Caki2 (cell line): ENCODE measurements at regions not wholly inside any gene's neighbourhood (a gene's known extent, or its start where the extent isn't known, plus 50 kb on each side); places are given as distances from the start of the nearest gene placed in this dataset.

Experiments
- DNase-seq: peaks from one replicate; pipeline ENCODE4 v3.0.0-alpha.2; 2015; ENCODE audit warnings: low read depth
- in situ Hi-C: cut with HindIII; loops from 2 replicates; pipeline ENCODE4 v1.10.0; 2016; ENCODE audit warnings: low sequenced_read_pairs, low pct_unique_long_range_greater_than_20kb, mixed read lengths

DNA sequence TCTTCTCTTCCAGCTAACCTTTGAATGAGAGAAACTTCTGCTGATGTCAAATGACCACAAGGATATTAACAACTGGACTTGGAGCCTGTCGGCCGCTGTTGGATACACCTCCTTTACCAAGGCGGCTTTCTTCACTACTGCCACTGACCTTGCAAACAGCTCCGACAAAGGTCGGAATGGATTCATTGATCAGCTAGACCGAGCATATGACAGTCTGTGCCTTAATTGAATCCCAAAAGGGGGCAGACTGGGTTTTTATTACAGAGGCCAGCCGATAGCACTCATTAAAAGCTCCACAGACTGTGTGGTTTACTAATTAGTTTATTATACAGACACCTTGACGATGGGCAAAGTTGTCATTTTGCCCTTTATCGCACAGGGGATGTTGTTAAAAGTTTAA lies 394.5 kb downstream of the RERGL start:
- in situ Hi-C loops: no loop called here
- no peak for DNase-seq

DNA sequence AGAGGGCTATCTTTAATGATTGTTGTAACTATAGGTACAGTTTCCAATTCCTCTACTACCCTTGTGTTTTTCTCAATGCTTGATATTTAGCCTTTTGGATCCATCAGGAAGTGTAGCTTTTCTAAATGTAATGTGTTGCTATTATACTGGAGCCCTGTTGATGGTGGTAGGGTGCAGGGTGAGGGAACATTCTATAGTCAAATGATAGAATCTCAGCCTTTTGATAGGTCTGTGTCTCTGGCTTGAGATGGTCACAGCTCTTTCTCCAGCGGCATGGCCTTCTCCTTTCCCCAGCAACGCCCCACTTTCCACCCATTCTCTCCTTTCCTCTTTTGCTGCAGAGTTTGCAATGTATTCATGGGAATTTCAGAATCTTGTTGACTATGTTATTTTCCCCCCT lies 398.6 kb downstream of the RERGL start:
- DNase-seq: no peak
- in situ Hi-C loops: no loop called here

DNA sequence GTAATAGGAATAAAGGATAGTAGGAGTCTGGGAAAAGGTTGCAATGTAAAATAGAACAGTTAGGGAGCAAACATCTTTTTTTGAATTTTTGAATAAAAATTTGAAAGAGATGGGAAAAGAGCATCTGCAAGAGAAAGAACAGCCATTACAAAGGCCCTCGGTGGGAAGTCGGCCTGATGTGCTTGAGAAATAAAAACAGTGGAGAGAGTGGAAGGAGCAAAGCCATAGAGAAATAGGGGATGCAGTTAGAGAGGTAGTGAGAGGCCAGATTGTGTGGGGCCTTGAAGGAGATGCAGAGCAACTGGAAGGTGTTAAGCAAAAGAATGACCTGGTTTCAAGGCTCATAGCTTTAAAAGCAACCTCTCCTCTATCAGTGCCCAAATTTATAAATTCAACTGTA lies 409.8 kb downstream of the RERGL start:
- in situ Hi-C loops: no loop called here
- DNase-seq: no peak

DNA sequence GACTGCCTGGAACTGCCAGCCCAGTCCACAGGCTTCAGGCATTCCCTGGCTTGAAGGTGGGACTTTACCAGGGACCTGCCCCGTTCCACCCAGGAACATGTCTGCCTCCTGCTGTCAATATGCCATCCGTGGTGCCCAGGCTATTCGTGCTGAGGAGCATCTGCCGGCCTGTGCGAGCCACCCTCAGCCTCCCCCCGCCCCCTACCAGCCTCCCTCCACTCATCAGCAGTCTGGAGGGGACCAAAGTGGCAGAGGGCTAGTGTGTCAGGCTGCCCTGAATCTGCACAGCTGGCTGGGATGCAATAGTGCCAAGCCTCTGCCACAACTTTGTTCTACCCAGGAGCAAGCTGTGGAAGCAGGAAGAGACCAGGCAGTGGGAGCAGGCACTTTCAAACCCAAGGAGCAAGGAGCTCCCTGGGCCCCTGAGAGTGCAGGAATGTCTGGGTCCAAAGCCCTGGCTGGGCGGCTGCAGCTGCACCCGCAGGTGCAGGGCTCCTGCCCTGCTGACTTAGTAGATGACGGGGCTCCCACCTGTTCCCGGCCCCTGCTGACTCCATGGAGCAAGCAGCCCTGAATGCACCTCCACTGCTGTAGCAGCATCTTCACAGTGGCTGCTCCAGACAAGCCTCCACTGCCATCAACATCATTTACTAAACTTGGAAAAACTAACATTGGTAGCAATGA lies 423.2 kb downstream of the RERGL start:
- DNase-seq: no peak
- in situ Hi-C loops: no loop called here

DNA sequence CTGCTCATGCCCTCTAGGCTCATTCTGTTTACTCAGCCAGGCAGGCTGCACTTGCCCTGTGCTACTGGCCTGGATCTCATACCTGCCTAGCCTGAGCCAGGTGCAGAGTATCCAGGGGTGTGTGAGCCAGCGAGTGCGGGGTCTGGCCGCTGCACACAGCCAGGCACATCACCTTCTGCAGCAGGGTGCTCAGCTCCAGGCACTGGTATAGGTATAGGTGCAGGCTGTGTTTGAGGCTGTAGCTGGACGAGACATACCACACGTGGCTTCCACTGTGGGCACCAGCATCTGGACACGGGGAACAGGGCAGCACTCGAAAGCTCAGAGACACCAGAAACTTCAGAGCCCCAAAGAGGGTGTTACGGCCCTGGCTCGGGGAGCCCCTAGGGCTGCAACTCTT lies 424.2 kb downstream of the RERGL start:
- DNase-seq: no peak
- in situ Hi-C loops: no loop called here

DNA sequence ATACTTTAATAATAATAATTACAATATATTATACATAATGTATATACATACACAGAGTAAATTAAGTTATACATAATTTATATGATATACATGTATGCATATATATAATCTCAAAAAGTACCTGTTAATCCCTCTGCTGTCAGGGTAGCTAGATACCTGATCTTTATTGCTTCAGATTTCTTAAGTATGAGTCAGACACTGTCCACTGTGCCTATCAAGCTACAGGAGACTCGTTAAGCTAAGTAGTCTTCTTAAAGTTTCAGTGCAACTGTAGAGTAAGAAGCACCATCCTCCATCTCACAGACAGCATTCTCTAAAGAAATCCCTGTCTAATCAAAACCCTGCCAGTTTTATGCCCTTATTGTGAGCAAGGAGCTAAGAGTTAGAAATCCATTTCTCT lies 428.7 kb downstream of the RERGL start:
- in situ Hi-C loops: no loop called here
- DNase-seq: no peak

DNA sequence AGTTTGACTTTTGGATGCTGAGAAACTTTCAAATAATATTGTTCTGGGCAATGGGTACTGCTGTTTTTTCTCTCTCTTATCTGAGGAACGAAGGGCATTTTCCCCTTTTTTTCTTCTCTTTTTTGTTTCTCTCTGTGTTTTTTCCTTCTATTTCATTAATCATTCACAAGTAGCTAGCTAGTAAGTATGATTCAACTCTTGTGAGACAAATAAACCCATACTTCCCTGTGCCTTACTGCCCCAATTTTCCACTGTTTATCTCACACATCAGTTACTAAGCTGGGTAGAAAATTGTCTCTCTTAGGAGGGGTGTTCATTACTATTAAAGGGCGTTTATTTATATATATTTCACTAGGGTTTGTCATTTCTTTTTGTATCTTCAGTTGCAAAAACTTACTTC lies 437.6 kb downstream of the RERGL start:
- DNase-seq: peak; percentile 37
- in situ Hi-C loops: no loop called here

- in situ Hi-C loops: no loop called here
- no peak for DNase-seq
These were observed 447.7 kb downstream of the RERGL start for GRCh38 chr12:17642340-17642650.

- in situ Hi-C loops: no loop called here
- no peak for DNase-seq
These were observed 449.4 kb downstream of the RERGL start for GRCh38 chr12:17640615-17641014.

GRCh38 chr12:17618831-17619230 lies 471.2 kb downstream of the RERGL start:
- in situ Hi-C loops: no loop called here
- DNase-seq: no peak

DNA sequence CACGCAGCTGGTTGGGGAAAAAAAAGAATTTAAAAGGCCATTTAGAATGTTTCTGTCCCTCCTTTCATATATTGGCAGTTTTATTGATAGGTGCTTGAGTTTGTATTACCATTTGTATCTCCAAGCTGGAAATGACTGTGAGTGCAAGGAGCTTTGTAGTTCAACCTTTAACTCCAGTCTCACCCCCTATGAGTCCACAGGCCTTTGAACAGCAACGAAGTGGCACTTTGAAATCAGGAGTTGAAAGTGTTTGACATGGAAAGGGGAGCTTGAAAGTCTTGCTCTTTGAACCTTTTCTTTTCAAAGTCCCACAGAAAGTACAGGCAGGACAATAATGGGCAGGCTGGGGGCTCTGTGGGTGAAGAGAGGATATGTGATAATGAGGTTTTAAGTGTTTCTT lies 480.3 kb downstream of the RERGL start:
- in situ Hi-C loops: no loop called here
- no peak for DNase-seq

- in situ Hi-C loops: no loop called here
- DNase-seq: no peak
These were observed 480.8 kb downstream of the RERGL start for GRCh38 chr12:17609153-17609552.

- in situ Hi-C loops: no loop called here
- no peak for DNase-seq
These were observed 494.9 kb downstream of the RERGL start for GRCh38 chr12:17595111-17595510.

- no peak for DNase-seq
- in situ Hi-C loops: no loop called here
These were observed 496.1 kb downstream of the RERGL start for GRCh38 chr12:17593715-17594406.

DNA sequence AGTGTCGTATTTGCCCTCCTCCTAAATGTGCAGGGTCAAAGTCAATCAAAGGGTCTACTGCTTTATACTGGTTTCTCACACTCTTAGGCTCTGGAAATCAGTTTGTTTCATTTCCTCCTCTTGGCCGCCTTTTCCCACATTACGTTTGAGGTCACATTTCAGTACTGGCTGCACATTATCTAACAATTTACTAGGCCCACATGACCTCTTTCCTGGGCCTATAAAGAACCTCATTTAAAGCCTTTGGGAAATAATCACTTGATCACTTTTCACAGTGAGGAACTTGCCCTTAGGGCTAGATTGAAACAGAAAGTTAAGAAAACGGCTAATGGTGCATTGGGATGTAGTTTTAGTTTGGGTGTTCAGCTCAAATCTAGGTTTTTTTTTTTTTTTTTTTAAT lies 497.5 kb downstream of the RERGL start:
- in situ Hi-C loops: no loop called here
- no peak for DNase-seq

DNA sequence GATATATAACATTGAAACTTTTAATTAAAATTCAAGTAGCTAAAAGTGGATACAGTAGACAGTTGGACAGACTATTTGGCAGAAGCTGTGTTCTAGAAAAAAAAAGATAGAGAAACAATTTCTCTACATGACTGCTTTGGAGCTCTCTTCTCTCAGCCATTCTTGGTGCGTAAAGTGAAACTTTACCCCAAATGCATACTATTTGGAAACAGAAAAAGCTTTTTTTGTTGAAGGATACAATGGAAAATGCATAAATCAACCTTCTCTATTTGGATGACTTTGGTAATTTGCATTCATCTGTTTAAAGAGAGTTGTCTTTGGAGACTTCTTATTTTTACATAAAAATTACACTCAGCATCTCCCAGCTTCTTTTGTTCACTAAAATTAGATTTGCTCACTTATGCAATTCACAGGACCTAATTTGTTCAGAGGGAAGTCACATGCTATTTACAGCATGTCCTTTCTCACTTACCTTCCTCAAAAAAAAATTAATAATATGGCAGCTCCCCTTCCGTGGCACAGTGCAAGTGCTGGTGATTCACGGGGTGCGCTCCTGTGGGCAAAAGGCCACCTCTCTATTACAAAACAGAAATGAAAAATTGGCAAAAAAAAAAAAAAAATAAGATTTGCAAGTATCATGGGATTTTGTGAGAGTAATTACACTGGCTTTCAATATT lies 498.9 kb downstream of the RERGL start:
- in situ Hi-C loops: no loop called here
- no peak for DNase-seq

DNA sequence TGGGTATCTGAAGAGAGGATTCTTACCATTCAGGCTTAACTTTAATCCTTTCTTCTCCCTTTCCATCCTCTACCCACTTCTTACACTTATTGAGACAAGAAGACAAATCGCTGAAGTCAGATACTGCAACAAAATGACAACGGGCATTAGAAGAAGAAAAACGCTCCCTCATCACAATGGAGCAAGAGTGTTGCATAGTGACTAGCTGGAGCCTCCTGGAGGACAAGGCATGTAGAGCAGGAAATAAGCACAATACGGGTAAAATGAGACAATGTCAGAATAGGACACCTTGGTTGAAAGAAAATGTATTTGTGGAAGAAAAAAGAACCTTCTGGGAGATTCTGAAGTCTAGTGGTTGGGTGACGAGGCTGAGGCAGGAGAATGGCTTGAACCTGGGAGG lies 501.0 kb downstream of the RERGL start:
- peak; percentile 21 for DNase-seq
- in situ Hi-C loops: no loop called here

DNA sequence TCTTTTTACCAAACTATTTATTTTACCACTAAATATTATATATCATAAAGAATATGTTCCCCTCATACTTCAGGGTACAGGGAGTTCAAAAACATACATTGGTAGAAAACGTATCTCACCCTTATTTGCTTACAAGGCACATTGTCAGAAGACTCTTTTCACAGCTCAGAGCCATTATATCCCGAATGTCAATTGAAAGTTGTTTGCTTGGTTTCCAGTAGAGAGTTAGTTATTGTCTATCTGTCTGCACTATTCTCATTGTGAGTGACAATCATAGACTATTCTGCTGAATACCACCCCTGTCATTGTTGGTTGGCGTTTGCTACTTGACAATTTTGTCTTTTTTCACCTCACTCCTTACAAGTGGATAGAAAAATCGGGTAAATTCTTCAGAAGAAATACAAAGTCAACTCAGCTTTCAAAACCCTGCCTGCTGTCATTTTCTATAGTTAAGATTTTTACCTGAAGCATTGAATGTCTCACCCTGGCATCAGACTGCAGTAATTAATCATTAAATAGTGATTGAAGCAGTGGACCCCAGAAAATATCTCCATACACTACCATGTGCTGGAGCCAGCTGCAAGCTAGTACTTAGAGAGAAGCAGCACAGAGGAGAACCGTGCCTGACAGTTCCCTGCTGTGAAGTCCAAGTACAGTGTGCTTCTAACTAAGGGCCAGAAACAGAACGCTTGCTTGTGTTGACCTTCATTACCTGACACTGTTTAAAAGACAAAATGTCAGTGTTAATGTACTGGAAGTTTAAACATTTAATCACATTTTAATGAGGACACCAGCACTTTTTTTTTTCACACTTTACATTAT lies 510.6 kb downstream of the RERGL start:
- DNase-seq: no peak
- in situ Hi-C loops: no loop called here

DNA sequence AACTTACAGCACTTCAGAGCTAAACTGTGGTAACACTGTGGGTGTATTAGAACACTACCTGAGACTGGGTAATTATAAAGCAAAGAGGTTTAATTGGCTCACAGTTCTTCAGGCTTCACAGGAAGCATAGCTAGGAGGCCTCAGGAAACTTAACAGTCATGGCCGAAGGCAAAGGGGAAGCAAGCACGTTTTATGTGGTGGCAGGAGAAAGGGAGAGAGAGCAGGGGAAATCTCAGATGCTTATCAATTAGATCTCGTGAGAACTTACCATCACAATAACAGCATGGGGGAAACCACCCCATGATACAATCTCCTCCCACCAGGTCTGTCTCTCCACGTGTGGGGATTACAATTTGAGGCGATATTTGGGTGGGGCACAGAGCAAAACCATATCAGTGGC lies 512.6 kb downstream of the RERGL start:
- in situ Hi-C loops: no loop called here
- DNase-seq: no peak
